Transverse colon (tissue), 4 donors: ENCODE measurements at regions not wholly inside any gene's neighbourhood (a gene's known extent, or its start where the extent isn't known, plus 50 kb on each side); places are given as distances from the start of the nearest gene placed in this dataset.

Experiments used
- DNase-seq: peaks from one replicate; pipeline ENCODE4 v3.0.0-alpha.2; 2019
- H3K27ac ChIP-seq, 4 donors: fragments of 200-600 bp; sonication (generic); 2 replicates each; pipeline ENCODE4 v1.5.1; 2016 to 2018; ENCODE audit warnings: inconsistent platforms in 4 of 4
- H3K27me3 ChIP-seq: fragments of 200-600 bp; sonication (generic); 2 replicates; pipeline ENCODE4 v1.5.1; 2017; ENCODE audit warnings: inconsistent platforms
- H3K36me3 ChIP-seq, 4 donors: fragments of 200-600 bp; sonication (generic); 2 replicates each; pipeline ENCODE4 v1.5.1; 2017 to 2019; ENCODE audit warnings: inconsistent platforms in 4 of 4
- H3K4me1 ChIP-seq, 4 donors: fragments of 200-600 bp; sonication (generic); 2 replicates each; pipeline ENCODE4 v1.5.1; 2017 to 2020; ENCODE audit warnings: inconsistent platforms in 4 of 4
- H3K4me3 ChIP-seq, 4 donors: fragments of 200-600 bp; sonication (generic); 1 replicate in 1 of 4; 2 replicates in 3 of 4; pipeline versions ENCODE4 v1.5.1 to v1.6.1; 2017 to 2019; ENCODE audit warnings: inconsistent platforms in 4 of 4
- H3K9me3 ChIP-seq, 2 donors: fragments of 200-600 bp; sonication (generic); 2 replicates each; pipeline ENCODE4 v1.5.1; 2017 to 2019; ENCODE audit warnings: inconsistent platforms in 2 of 2
- CTCF ChIP-seq, 5 experiments: fragments of 200-600 bp in 3 of 5; fragments of 450-650 bp in 2 of 5; sonication (generic) in 3 of 5; IDR thresholded peaks; 1 replicate in 2 of 5; 2 replicates in 3 of 5; pipeline ENCODE4 v1.5.1; 2016 to 2017; ENCODE audit warnings: antibody characterized with exemption in 5 of 5, inconsistent platforms in 3 of 5, mild to moderate bottlenecking in 2 of 5, moderate library complexity in 1 of 5
- EP300 ChIP-seq: sonication (generic); formaldehyde crosslinking; IDR thresholded peaks from one replicate; pipeline ENCODE4 v1.6.1; 2017; ENCODE audit warnings: antibody characterized with exemption, low read depth
- POLR2A ChIP-seq: fragments of 450-650 bp; IDR thresholded peaks from one replicate; pipeline ENCODE4 v1.6.1; 2016; ENCODE audit warnings: antibody characterized with exemption, mild to moderate bottlenecking, moderate library complexity
- POLR2AphosphoS5 ChIP-seq, 3 donors: sonication (generic); formaldehyde crosslinking; IDR thresholded peaks; one replicate each; pipeline ENCODE4 v1.6.1; 2016; ENCODE audit warnings: antibody characterized with exemption in 3 of 3
- WGBS, 2 donors: methylation state at CpG; one replicate each; pipeline ENCODE4 v1.1.5; 2018; ENCODE audit warnings: low coverage in 1 of 2; 5-methylcytosine and 5-hydroxymethylcytosine counted together
- in situ Hi-C, 4 donors: fragments of 200-750 bp; cut with MboI; loops; one replicate each; pipeline versions ENCODE4 v1.15.0 to v1.15.1; 2017; ENCODE audit warnings: low sequenced_read_pairs in 3 of 4, low pct_ligation_motif_present in 1 of 4, low pct_unique_long_range_greater_than_20kb in 1 of 4
- intact Hi-C: fragments of 100-400 bp; cut with DNase I; formaldehyde crosslinking; loops from one replicate; pipeline ENCODE4 v1.15.1; 2023; ENCODE audit warnings: low total_unique reads

- no peak for TF ChIP-seq POLR2A
- TF ChIP-seq CTCF (IDR thresholded peaks at IDR 0.05): no peak
- no peak for TF ChIP-seq EP300
- TF ChIP-seq POLR2AphosphoS5 (IDR thresholded peaks at IDR 0.05): no peak
- intact Hi-C loops (no loop called here), in situ Hi-C loops (no loop called here)
- H3K4me3 ChIP-seq: no peak overlapping the region
- H3K4me1 ChIP-seq: no peaks in the 10 kb centered on the region
- H3K36me3 ChIP-seq: no peaks in the 10 kb centered on the region
- H3K27me3 ChIP-seq: no peaks in the 10 kb centered on the region
- no peaks in the 10 kb centered on the region for H3K9me3 ChIP-seq
- 58 to 60% methylated on average over 8 to 11 of the region's 11 CpGs for WGBS, 2 donors
- H3K27ac ChIP-seq: no peak overlapping the region
- DNase-seq: no peak
Measured at GRCh38 chr17:13230350-13231264, 212.8 kb upstream of the ELAC2 start.

GRCh38 chr17:13228225-13228624, 210.4 kb upstream of the ELAC2 start:
- Histone ChIP-seq H3K9me3 (no peaks in the 10 kb centered on the region), H3K27me3 (no peaks in the 10 kb centered on the region), H3K4me1 (no peaks in the 10 kb centered on the region), H3K36me3 (no peaks in the 10 kb centered on the region), H3K4me3 (no peak overlapping the region), H3K27ac (no peak overlapping the region)
- intact Hi-C loops: no loop called here
- in situ Hi-C loops: no loop called here
- 17 to 46% methylated on average over 1 to 2 of the region's 2 CpGs for WGBS, 2 donors
- no peak for DNase-seq
- TF ChIP-seq POLR2A: no peak
- TF ChIP-seq POLR2AphosphoS5 (IDR thresholded peaks at IDR 0.05): no peak

- H3K4me3 ChIP-seq: no peak overlapping the region
- H3K4me1 ChIP-seq: no peaks in the 10 kb centered on the region
- no peaks in the 10 kb centered on the region for H3K27me3 ChIP-seq
- DNase-seq: no peak
- no peaks in the 10 kb centered on the region for H3K36me3 ChIP-seq
- H3K9me3 ChIP-seq: no peaks in the 10 kb centered on the region
- TF ChIP-seq POLR2A (no peak), CTCF (IDR thresholded peaks at IDR 0.05) (no peak), POLR2AphosphoS5 (IDR thresholded peaks at IDR 0.05) (no peak), EP300 (no peak)
- in situ Hi-C loops: loop anchor here in 1 of 4 donors (25.0 kb wide), 1 partner anchor 89 kb away; no protein-coding TSS in a partner anchor
- intact Hi-C loops: no loop called here
- no peak overlapping the region for H3K27ac ChIP-seq
- 33% methylated on average over 4 of the region's 4 CpGs; no CpG with 5 or more reads in 1 of the 2 donors for WGBS, 2 donors
Measured at GRCh38 chr17:13222975-13223374, 205.1 kb upstream of the ELAC2 start.

- no peak for DNase-seq
- in situ Hi-C loops (loop anchor here in 1 of 4 donors (25.0 kb wide), 1 partner anchor 99 kb away; no protein-coding TSS in a partner anchor), intact Hi-C loops (no loop called here)
- Histone ChIP-seq H3K27ac (no peak overlapping the region), H3K27me3 (no peaks in the 10 kb centered on the region), H3K4me1 (no peaks in the 10 kb centered on the region), H3K9me3 (no peaks in the 10 kb centered on the region), H3K4me3 (no peak overlapping the region), H3K36me3 (no peaks in the 10 kb centered on the region)
- TF ChIP-seq POLR2A (no peak), CTCF (IDR thresholded peaks at IDR 0.05) (no peak), EP300 (no peak), POLR2AphosphoS5 (IDR thresholded peaks at IDR 0.05) (no peak)
Measured at GRCh38 chr17:13212860-13213259, 195.0 kb upstream of the ELAC2 start.
